Esophagus squamous epithelium (tissue), 4 donors: ENCODE measurements at regions not wholly inside any gene's neighbourhood (a gene's known extent, or its start where the extent isn't known, plus 50 kb on each side); places are given as distances from the start of the nearest gene placed in this dataset.

Experiments
- CTCF ChIP-seq, 6 experiments: fragments of 450-650 bp in 4 of 6; fragments of 200-600 bp in 2 of 6; sonication (generic) in 2 of 6; IDR thresholded peaks; one replicate each; pipeline ENCODE4 v1.5.1; 2016 to 2019; ENCODE audit warnings: antibody characterized with exemption in 6 of 6, mild to moderate bottlenecking in 4 of 6, moderate library complexity in 4 of 6
- POLR2A ChIP-seq, 4 donors: fragments of 450-650 bp; IDR thresholded peaks; one replicate each; pipeline ENCODE4 v1.6.1; 2017; ENCODE audit warnings: antibody characterized with exemption in 4 of 4, mild to moderate bottlenecking in 4 of 4, moderate library complexity in 3 of 4

DNA sequence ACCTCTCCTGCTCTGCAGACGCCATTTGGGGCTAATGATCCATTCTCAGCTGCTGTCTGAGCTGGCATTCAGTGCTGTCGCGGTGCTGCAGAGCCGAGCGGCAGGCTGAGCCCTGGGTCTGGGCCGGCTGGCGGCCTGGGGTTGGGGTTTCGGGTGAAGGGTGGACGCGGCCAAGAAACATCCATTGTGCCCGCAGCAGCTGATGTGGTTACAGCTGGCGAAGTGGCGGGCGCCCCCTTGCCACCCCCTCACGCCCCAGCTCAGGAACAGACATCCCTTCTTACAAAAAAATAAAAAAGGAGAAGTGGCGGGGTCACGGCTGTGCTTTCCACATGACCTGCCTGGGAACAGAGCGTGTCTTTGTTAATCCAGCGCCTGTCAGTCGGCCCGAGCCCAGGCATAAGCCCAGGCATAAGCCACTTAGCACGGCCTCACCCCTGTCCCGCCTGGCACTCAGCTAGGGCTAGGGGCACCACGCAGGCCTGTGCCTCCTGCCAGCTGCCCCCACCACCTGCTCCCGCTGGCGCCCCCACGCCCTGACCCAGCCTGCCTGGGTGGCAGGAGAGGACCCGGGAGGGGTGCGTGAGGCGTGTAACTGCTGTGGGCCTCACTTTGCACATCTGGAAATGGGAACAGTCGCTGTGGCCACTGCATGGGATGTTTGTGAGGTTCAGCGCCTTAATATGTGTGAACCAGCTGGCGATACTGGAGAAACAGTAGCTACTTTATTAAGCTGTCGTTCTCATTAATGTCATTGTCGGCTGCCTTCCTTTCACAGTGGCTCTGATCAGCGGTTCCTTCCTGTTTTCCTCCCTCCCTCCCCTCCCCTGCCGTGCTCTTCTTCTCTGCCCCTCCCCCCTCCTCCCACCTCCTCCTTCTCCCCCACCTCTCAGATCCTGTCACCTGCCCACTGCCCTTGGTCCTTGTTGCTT, 197.7 kb upstream of the CIBAR2 start:
- TF ChIP-seq CTCF (IDR thresholded peaks at IDR 0.05) (no peak), POLR2A (IDR thresholded peaks at IDR 0.05) (peak in 1 of 4 donors; percentile 15)
